ENCODE measurements at regions not wholly inside any gene's neighbourhood (a gene's known extent, or its start where the extent isn't known, plus 50 kb on each side); places are given as distances from the start of the nearest gene placed in this dataset.

DNA sequence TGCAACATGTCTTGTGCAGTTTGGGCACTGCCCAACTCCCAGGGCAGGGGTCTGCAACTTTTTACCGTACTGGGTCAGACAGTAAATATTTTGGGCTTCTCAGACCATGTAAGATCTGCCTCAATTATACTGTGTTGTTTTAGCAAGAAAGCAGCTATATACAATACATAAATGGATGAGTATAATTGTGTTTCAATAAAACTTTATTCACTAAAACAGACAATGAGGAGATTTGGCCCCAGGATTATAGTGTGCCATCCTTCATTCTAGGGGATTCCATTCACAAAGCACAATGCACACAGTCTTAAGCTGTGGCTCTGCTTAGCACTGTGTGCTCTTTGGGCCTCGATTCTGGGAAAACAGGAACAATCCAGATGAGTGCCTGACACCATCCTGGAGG is 354.4 kb upstream of the PROK2 start:
- no peaks in the 10 kb centered on the region for H3K36me3 ChIP-seq (ENCODE audit: insufficient read depth)
- H3K4me3 ChIP-seq (IDR thresholded peaks at IDR 0.05; ENCODE audit: insufficient read depth, low read depth, low read length), result no peak overlapping the region
- no peaks in the 10 kb centered on the region for H4K20me1 ChIP-seq (ENCODE audit: insufficient read depth)
- no peak overlapping the region for H2AFZ ChIP-seq (ENCODE audit: low read depth)
- no peaks in the 10 kb centered on the region for H3K79me2 ChIP-seq (ENCODE audit: insufficient read depth, low read depth)
- H3K9ac ChIP-seq, result no peak overlapping the region
- no peak overlapping the region for H3K4me2 ChIP-seq
- H3K27ac ChIP-seq, result no peak overlapping the region
- H3K4me1 ChIP-seq (ENCODE audit: low read depth, poor library complexity, severe bottlenecking), result no peaks in the 10 kb centered on the region
- H3K27me3 ChIP-seq (ENCODE audit: insufficient read depth, low read depth), result no peaks in the 10 kb centered on the region
- TF ChIP-seq, protein P1, sequence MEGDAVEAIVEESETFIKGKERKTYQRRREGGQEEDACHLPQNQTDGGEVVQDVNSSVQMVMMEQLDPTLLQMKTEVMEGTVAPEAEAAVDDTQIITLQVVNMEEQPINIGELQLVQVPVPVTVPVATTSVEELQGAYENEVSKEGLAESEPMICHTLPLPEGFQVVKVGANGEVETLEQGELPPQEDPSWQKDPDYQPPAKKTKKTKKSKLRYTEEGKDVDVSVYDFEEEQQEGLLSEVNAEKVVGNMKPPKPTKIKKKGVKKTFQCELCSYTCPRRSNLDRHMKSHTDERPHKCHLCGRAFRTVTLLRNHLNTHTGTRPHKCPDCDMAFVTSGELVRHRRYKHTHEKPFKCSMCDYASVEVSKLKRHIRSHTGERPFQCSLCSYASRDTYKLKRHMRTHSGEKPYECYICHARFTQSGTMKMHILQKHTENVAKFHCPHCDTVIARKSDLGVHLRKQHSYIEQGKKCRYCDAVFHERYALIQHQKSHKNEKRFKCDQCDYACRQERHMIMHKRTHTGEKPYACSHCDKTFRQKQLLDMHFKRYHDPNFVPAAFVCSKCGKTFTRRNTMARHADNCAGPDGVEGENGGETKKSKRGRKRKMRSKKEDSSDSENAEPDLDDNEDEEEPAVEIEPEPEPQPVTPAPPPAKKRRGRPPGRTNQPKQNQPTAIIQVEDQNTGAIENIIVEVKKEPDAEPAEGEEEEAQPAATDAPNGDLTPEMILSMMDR (conservative IDR thresholded peaks at IDR 0.05; ENCODE audit: low read depth, low read length), result no peak

DNA sequence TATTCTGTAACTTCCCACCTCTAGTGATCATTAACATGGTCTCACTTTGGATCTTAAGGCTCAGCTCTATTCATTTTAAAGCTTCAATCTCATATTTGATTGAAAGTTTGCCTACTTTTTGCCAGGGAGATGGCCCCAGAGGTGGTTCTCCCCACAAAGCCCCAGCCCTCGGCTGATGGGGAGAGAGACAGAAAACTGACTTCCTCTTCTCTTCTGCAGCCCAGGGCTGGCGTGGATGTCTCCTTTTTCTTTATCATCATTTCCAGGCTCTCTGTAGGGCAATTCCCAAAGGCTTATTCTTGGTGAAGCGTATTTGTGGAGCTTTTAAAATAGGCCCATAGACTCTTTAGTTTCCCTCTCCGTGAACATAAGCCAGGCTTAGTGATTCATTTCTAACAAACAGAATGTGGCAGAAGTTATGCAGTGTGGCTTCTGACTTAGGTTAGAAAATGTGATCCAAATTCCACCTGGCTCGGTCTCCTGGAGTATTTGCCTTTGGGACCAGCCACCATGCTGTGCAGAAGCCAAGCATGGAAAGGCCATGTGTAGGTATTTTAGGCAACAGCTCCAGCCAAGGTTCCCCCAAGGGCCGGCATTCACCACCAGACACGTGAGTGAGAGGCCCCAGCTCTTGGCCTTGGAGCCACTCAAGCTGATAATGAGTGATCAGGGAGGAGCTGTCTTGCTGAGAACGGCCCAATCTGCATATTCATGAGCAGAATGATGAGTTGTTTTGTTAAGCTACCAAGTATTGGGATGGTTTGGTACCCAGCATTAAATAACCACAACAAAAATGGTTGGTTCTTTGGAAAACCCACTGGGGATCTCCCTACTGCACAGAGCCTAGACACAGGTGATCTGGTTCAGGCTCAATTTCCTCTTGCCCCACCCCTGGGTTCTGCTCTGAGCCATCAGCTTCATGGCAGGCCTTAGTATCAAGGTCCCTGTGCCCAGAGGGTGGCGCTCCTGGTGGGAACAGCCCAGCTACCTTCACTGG is 353.2 kb upstream of the PROK2 start:
- no peak overlapping the region for H2AFZ ChIP-seq (ENCODE audit: low read depth)
- no peaks in the 10 kb centered on the region for H4K20me1 ChIP-seq (ENCODE audit: insufficient read depth)
- H3K4me1 ChIP-seq (ENCODE audit: low read depth, poor library complexity, severe bottlenecking), result no peaks in the 10 kb centered on the region
- TF ChIP-seq, protein P1 (conservative IDR thresholded peaks at IDR 0.05; ENCODE audit: low read depth, low read length), result no peak
- no peak overlapping the region for H3K4me2 ChIP-seq
- H3K4me3 ChIP-seq (IDR thresholded peaks at IDR 0.05; ENCODE audit: insufficient read depth, low read depth, low read length), result no peak overlapping the region
- H3K36me3 ChIP-seq (ENCODE audit: insufficient read depth), result no peaks in the 10 kb centered on the region
- no peaks in the 10 kb centered on the region for H3K27me3 ChIP-seq (ENCODE audit: insufficient read depth, low read depth)
- H3K27ac ChIP-seq, result no peak overlapping the region
- no peaks in the 10 kb centered on the region for H3K79me2 ChIP-seq (ENCODE audit: insufficient read depth, low read depth)
- no peak overlapping the region for H3K9ac ChIP-seq

DNA sequence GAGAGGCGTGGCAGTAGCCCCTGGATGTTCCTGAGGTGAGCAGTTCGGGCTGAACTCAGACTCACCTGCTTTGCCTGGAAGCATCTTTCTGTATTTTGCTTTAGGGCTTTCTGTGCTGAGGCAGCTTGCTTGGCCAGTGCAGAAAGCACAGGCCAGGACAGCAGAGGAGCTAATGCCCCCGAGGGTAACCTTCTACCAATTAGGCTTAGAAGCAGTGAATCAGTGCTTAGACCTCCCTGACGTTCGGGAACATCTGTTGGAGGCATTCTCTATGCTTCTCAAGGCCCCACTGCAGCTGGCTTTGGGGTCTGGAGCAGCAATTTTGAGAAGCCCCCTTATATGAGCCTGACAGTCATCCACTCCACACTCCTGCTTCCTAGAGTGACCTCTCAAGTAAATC is 350.7 kb upstream of the PROK2 start:
- no peak overlapping the region for H3K9ac ChIP-seq
- no peak overlapping the region for H3K4me2 ChIP-seq
- H2AFZ ChIP-seq (ENCODE audit: low read depth), result no peak overlapping the region
- no peaks in the 10 kb centered on the region for H3K36me3 ChIP-seq (ENCODE audit: insufficient read depth)
- H3K79me2 ChIP-seq (ENCODE audit: insufficient read depth, low read depth), result no peaks in the 10 kb centered on the region
- H3K27ac ChIP-seq, result no peak overlapping the region
- no peak overlapping the region for H3K4me3 ChIP-seq (IDR thresholded peaks at IDR 0.05; ENCODE audit: insufficient read depth, low read depth, low read length)
- H3K4me1 ChIP-seq (ENCODE audit: low read depth, poor library complexity, severe bottlenecking), result no peaks in the 10 kb centered on the region
- no peaks in the 10 kb centered on the region for H3K27me3 ChIP-seq (ENCODE audit: insufficient read depth, low read depth)
- no peaks in the 10 kb centered on the region for H4K20me1 ChIP-seq (ENCODE audit: insufficient read depth)
- TF ChIP-seq, protein P1 (conservative IDR thresholded peaks at IDR 0.05; ENCODE audit: low read depth, low read length), result no peak

DNA sequence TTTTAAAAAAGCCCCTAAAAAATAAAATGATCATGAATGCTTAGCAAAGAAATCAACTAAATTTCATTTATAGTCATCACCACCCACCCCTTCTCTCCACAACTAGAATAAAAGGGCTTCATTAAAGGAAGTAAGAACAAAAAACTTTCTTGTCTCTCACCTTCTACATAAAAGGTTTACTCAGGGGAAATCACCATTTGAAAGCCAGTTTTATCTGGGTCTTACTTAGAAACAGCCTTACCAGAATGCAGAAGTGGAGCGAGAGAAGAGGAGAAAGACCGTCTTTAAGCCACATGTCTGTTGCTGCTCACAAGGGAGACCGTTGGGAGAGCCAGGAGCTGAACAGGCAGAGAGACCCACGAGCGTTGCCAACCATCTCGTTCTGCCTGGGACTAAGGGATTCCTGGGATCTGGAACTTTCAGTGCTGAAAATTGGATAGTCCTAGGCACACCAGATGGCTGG is 350.1 kb upstream of the PROK2 start:
- H3K4me1 ChIP-seq (ENCODE audit: low read depth, poor library complexity, severe bottlenecking), result no peaks in the 10 kb centered on the region
- no peaks in the 10 kb centered on the region for H3K79me2 ChIP-seq (ENCODE audit: insufficient read depth, low read depth)
- H4K20me1 ChIP-seq (ENCODE audit: insufficient read depth), result no peaks in the 10 kb centered on the region
- H3K9ac ChIP-seq, result no peak overlapping the region
- no peak overlapping the region for H3K4me2 ChIP-seq
- H2AFZ ChIP-seq (ENCODE audit: low read depth), result no peak overlapping the region
- H3K36me3 ChIP-seq (ENCODE audit: insufficient read depth), result no peaks in the 10 kb centered on the region
- H3K27me3 ChIP-seq (ENCODE audit: insufficient read depth, low read depth), result no peaks in the 10 kb centered on the region
- H3K4me3 ChIP-seq (IDR thresholded peaks at IDR 0.05; ENCODE audit: insufficient read depth, low read depth, low read length), result no peak overlapping the region
- no peak overlapping the region for H3K27ac ChIP-seq
- TF ChIP-seq, protein P1 (conservative IDR thresholded peaks at IDR 0.05; ENCODE audit: low read depth, low read length), result no peak
